ENCODE measurements at regions not wholly inside any gene's neighbourhood (a gene's known extent, or its start where the extent isn't known, plus 50 kb on each side); places are given as distances from the start of the nearest gene placed in this dataset.
"Not testable (repeated sequence)": the region's sequence is repeated elsewhere in the genome, so short reads cannot be mapped to it uniquely, and the experiment has no call there.

DNA sequence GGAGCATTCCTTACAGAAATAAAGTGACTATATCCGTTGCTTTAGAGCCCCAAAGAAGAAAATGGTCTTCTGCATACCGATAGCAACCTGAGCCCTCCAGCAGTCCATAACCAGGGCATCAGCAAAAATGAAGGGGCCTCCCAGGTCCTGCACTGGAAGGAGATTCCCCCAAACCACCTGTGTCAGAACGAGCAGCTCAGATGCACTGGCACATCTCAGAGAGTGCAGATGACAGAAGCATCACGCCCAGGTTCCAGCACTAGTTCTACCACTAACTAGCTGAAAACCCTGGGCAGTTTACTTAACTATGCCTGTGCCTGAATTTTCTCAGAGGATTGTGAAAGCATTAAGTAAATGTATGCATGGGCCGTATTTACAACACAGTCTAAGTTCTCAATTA, 466.7 kb upstream of the MYT1L start:
- DNase-seq (ENCODE audit: low spot score) = no peak

DNA sequence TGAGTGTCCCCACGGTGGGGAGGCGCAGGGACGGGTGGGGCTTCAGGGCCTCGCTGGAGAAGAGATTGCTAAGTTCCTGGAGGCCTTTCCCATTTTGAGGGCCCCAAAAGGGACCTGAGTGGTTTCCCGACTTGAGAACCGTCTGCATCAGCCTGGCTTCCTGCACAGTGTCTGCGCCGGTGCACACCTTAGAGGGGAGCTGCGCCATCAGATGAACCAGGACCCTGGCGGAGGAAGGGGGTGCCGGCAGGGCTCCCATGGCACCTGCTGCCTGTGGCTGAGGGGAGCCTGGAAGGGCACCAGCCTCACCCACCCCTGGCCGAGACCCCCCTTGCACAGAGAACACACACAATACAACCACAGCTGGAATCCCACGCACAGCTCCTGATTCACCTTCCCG, 465.1 kb upstream of the MYT1L start:
- no peak for DNase-seq (ENCODE audit: low spot score)

DNA sequence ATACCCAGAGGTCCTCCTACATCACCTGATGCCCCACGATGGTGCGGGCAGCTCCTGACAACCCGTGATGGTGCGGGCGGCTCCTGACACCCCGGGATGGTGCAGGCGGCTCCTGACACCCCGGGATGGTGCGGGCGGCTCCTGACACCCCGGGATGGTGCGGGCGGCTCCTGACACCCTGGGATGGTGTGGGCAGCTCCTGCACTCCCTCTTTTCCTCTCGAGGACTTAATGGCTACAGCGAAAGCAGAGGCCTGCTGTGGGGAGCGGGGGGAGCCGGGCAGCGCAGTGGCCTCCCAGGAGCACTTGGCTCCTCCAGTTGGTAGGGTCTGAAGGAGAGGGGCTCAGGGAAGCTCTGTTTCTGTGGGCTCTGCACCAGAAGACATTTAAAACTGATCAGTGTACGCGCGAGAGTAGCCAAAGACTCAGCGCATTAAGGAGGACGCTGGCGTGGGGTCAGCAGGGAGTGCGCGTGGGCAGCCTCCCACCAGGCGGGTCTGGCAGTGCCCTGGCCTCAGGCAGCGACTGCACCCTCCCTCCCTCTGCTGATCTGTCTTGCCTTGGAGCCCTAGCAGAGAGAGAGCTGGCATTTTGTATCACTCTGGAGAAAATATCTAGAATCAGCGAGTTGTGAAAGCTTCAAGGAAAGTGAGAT, 464.5 kb upstream of the MYT1L start:
- no peak for DNase-seq (ENCODE audit: low spot score)

DNA sequence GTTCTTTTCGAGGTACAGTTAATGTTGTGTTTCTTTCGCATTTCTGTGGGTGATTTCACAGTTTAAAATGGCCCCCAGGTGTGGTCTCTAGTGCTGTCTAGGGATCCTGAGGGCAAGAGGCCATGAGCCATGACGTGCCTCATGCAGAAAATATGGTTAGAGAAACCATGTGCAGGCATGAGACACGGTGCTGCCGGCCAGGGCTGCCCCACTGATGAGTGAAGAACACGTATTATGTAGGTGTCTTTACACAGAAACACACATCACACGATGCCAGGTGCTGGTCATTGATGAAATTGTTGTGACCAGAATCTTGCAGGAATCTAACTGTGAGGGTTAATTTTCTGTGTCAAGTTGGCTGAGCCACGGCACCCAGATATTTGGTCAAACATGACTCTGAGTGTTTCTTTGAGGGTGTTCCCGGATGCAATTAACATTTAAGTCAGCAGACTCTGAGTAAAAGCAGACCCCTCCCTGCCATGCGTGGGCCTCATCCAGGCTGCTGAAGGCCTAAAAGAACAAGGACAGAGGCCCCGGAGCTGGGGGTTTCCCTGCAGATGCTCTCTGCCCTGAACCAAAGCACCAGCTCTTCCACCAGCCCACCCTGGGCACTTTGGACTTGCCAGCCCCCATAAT, 463.0 kb upstream of the MYT1L start:
- no peak for DNase-seq (ENCODE audit: low spot score)

DNA sequence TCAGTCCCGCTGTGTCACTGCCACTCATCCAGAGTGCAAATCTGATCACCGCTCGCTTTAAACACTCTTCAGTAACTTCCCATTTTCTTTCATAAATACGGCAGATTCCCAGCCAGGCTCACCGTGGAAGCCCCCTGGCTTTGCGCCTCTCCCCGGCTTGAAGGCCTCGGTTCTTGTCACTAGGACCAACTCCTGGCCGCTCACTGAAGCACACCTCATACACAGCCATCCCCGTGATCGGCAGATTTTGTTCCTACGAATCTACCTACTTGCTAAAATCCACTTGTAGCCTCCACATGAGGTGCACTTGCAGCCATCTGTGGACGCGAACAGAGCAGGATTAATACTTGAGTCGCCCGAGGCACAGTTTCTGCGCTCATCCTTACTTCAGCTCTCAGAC, 462.4 kb upstream of the MYT1L start:
- DNase-seq (ENCODE audit: low spot score) = no peak

DNA sequence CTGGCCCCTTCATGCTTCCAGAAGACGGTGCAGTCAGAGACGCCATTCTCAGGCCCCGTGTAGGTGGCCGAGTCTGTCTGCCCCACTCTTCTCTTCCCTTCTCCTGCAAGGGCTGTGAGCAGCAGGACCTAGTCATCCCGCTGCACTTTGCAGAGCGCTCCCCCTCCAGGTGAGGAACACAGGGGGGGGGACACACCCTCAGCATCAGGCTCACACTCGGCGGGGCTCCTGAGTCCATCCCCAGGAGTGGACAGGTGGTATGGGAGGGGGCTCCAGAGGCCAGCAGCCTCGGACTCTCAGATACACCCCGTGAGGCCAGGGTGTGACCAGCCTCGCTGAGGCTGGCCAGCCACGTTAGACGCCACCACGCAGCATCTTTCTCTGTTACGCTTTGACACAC, 460.5 kb upstream of the MYT1L start:
- no peak for DNase-seq (ENCODE audit: low spot score)

DNA sequence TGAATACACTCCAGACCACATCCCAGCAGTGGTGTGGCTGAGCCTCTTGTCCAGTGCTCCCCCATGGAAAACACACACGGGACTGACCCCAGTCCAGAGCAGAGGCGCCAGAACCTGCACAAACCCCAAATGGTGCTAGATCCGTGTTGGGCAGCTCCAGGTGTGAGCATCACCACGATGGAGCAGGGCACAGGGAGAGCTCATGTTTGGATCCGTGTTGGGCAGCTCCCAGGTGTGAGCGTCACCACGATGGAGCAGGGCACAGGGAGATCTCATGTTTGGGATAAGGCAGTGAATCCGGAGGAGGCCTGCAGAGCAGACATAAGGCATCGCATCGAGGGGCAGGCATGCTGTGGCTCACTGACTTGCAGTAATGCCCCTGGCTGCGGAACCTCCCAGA, 460.0 kb upstream of the MYT1L start:
- DNase-seq (ENCODE audit: low spot score) = no peak

DNA sequence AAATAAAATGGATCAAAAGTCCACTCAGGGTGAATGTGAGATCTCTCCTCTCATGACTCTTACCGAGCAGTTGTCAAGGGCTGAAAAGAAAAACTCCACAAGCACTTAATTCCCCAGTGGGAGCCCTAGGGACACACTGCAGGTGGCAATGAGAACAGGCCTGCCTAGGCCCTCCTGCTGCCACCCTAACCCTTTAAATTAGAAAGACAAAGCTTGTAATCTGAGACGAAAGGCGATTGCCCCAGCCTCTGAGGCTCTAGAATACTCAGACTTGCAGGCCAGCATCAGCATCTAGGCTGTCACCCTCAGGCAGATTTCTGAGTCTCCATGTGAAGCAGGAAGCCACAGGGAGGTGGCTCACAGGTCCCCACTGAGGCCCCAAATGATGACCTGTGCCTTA, 457.0 kb upstream of the MYT1L start:
- no peak for DNase-seq (ENCODE audit: low spot score)

DNA sequence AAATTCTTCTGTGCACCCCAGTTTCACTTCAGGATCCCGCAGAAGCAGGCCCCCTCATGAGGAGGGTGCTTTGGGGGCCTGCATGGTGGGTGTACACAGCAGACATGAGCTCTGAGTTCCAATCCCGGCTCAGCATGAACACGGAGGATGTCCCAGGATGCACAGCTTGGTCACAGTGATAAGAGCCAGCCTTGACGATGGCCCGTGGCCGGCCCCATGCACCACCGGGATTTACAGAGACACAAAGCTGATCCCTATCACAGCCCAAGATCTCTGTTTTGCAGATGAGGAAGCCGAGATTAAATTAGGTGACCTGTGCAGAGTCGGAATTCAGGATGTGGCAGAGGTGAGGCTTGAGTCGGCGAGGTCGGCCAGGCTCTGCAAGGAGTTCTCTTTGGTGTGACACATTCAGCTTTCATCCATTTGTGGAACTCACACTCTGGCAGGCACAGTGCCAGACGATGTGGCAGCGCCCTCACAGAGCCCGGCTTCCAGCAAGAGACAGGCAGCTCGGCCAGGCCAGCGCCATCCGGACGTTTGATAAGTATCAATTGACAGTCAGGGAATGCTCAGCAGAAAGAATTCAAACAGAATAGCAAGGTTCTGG, 456.3 kb upstream of the MYT1L start:
- DNase-seq (ENCODE audit: low spot score) = no peak

DNA sequence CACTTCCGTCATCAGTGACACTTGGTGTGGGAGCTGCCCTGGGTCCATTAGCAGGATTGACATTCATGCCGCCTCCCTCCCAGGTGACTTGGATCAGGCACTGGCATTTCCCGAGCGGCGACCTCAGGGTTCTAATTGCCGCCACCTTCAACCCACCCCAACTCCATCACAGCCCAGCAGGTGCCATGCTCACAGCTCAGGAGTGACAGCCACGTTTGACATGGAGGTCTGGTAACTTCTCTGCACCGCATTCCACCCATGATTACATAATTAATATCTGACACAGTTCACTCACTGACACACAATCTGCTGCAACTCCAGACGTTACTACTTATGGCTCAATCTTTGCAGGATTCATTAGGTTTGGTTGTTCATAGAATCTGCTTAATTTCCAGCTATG, 450.9 kb upstream of the MYT1L start:
- no peak for DNase-seq (ENCODE audit: low spot score)

DNA sequence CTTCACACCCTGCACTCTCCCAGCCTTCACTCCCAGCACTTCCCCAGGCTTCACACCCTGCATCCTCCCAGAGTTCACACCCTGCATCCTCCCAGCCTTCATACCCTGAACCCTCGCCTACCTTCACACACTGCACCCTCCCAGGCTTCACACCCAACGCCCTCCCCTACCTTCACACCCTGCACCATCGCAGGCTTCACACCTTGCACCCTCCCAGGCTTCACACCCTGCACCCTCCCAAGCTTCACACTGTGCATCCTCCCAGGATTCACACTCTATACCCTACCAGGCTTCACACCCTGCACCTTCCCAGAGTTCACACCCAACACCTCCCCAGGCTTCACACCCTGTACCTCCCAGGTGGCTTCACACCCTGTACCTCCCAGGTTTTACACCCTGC, 448.7 kb upstream of the MYT1L start:
- DNase-seq (ENCODE audit: low spot score) = no peak

DNA sequence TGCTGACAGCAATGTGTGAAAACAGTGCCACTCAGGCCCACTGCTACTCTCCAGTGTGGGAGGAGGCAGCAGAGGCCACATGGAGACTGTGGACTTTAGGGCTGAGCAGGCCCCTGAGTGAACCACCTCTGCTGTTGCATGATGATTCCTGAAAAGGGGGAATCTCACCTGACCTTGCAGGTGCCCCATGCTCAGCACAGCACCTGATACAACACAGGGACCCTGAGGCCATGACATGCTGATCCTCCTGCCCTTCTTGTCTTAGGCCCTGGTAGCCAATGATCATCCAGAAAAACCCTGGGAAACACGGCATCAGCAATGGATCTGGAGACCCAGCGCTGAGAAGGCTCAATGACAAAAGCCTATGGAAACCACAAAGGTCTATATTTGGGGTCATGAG, 446.8 kb upstream of the MYT1L start:
- DNase-seq (ENCODE audit: low spot score) = no peak

DNA sequence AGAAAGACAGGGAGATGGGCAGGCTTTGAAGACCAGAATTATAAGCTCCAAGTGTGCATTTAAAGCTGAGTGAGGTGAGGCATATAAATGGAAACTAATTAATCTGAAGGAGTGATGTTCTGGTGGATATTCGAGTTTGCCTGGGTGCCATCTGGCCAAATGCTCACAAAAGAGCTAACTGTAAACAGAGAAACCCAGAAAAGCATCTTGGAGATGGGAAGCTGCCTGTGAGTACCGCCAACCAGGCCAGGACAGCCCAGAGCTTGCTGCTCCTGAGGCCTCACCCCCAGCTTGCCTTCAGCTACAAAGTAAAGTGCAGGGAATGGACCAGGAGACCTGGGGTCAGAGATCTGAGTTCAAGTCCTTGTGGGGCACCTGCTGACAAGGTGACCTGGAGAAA, 446.1 kb upstream of the MYT1L start:
- DNase-seq (ENCODE audit: low spot score) = no peak

DNA sequence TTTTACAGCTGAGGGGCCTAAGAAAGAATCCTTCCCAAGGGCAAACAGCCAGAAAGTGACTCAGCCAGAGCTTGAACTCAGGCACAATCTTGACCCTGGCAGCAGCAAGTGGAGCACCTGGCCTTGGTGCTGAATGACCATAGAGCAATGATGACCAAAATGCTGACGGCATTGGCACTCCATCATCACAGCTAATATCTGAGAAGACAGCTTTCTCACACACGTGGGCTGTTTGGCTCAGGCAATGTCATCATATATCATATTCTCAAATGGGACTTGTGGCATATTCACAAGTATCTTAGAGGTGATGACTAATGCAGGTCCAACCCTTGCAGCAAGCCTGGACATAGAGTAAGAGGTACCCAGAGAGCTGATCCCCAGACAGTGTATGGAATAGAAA, 443.9 kb upstream of the MYT1L start:
- peak; percentile 28 for DNase-seq (ENCODE audit: low spot score)

DNA sequence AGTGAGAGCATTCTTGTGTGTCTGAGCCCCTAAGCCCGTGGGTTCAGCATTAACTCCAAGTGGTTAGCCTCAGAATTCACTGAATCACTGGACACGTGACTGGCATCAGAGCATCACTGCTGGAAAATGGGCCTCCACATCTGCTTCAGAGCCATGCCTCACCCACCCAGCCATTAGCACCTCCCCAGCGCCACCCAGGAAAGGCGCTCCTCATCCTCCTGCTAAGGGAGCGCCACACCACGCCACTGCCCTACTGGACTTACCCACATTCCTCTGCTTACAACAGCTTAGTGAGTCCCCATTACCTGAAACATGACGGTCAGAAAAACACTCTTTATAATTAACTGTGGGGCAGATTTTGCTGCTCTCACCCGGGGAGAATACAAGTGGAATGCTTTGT, 442.6 kb upstream of the MYT1L start:
- DNase-seq (ENCODE audit: low spot score) = no peak

DNA sequence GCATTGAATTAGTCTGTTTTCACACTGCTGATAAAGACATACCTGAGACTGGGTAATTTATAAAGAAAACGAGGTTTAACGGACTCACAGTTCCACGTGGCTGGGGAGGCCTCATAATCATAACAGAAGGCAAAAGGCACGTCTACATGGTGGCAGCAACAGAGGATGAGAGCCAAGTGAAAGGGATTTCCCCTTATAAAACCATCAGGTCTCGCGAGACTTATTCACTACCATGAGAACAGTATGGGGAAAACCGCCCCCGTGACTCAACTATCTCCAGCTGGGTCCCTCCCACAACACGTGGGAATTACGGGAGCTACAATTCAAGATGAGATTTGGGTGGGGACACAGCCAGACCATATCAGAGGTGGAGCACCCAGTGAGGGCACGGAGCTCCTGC, 442.0 kb upstream of the MYT1L start:
- DNase-seq (ENCODE audit: low spot score) = not testable (repeated sequence)

DNA sequence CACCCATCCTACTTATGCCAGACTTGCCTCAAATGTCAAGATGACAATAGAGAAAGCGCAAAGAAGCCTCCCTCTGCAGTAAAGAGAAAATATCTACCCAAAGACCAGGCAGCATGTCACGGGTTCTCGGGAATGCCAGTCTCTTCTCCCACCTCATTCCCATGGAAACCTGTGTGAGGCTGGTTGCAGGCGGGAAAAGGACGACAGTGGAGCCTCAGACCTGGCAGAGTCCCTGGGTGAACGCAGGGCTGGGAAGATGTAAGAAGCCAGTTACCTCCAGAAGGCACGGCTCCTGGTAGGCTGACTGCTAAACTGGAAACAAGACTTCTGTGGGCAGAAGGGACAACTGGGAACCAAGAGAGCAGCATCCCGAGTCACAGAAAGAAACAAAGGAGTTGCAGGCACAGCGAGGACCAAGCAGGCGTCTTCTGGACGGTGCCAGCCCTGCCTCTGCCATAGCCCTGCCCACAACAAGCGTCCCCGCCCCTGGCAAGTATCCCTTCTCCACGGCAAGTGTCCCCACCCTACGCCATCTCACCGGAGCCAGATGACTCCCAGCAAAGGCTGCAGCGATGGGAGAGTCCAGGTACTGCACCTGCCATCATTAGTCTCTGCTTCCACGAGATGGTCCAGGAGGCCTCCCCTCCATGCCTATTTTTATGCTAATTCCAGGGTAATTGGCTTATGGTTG, 440.8 kb upstream of the MYT1L start:
- no peak for DNase-seq (ENCODE audit: low spot score)

DNA sequence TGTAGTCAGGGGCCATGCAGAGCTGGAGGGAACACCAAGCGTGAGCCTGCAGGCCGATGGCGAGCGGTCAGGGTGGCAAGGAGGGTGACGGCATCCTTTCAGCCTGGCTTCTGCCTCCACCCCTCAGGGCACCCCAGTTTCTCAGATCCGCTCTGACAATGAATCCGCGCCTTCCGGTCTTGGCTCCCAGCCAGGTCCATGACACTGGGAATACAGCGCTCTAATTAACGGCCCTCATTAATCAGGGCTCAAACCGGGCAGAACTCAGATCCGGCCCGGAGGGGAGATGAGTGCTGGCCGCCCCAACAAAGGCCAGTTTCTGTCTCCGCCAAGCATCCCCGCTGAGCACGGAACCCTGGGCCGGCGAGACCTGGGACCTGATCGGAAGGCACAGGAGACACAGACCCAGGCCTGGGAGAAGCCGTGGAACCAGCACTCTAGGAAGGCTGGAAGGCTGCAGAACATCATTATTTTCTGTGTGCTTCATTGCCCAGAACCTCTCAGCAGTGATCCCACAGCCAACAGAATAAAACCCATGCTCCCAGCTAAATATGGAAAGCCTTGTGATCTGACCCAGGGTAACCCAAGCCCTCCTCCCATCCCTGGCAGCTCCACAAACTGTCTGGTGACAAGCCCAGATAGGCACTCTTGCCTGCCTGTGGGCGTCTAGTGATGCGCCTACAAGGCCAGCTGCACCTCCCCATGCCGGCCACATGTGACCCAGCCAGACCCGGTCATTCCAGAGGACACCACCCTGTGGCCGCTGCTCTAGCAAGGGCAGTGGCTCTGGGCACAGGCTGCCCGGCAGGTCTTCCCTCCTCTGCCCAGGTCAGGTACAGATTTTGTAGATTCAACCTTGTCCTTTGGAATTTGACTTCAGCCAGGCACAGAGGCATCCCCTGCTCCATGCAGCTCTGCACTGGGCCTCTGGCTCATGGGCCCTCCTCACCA, 438.7 kb upstream of the MYT1L start:
- no peak for DNase-seq (ENCODE audit: low spot score)

DNA sequence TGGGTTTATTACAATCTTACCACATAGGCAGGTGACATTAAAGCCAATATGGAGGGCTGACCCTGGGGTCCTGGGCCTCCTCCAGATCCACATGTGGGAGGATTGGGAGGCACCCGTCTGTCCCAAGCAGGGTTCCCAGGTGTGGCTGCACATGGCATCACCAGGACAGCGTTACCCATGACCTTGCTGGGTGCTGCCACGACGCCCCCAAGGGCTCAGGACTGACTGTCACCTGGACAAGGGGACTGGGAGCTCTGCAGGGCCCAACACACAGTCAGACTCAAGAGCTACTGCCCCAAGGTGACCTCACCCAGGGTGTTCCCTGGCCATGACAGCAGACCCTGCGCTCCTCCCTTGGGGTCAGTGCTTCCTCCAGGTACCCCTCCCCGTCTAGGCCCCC, 437.4 kb upstream of the MYT1L start:
- no peak for DNase-seq (ENCODE audit: low spot score)

DNA sequence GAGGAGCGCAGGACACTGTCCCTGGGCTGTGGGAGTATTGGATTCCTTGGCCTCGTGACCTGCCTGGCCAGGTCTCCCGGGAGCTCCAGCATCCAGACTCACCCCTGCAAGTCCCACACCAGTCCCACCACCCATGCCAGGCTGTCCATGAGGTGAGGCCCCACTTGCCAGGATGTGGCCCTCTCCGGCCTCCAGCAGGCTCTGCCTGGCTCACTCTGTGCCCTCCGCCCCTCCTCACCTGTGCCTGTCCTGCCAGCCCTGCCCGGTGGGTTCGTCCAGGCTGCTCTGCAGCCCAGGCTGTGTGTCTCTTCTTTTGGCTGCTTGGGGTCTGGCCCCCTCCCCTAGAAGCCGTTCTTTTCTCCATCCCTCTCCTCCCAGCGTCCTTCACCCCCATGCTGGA, 436.8 kb upstream of the MYT1L start:
- DNase-seq (ENCODE audit: low spot score) = no peak

DNA sequence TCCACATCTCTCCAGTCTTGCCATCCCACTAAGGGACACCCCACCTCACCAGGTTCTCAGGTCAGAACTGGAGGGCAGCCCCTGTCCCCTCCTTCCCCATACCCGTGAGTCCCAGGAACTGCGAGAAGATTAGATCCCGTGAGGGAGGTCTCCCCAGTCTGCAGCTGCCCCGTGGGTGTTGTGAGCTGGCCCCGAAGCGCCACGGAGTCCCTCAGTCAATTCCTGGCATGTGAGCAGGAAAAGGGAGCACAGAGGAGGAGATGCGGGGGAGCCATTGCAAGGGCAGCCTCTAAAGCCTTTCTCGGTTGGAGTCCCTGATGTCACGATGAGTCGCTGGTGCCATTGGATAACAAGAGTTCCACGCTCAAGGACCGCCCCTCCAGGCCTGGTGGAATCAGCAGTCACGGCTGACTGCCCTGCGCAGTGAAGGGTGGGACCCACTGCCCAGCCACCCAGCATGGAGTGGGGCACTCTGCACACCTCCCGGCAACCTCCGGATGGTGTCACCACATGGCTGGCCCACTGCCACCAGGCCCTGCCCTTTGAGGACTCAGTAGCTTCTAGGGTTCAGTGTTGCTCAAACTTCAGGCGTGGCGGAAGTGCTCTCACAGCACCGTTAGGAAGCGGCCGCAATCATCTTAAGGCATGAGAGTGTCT, 434.9 kb upstream of the MYT1L start:
- no peak for DNase-seq (ENCODE audit: low spot score)

Measured in RKO (cell line).